ENCODE measurements at regions not wholly inside any gene's neighbourhood (a gene's known extent, or its start where the extent isn't known, plus 50 kb on each side); places are given as distances from the start of the nearest gene placed in this dataset.
A peak's percentile ranks its signal among the peaks of the same experiment; 100 is the strongest.
"Not testable (repeated sequence)": the region's sequence is repeated elsewhere in the genome, so short reads cannot be mapped to it uniquely, and the experiment has no call there.

- H3K36me3 ChIP-seq; H3K4me3 ChIP-seq; H3K27me3 ChIP-seq; H3K27ac ChIP-seq; H3K9me3 ChIP-seq; DNase-seq; intact Hi-C loops (cut with DNase I); H3K4me1 ChIP-seq; H3K9ac ChIP-seq (ENCODE audit: low read depth in 2 of 2, low read length in 2 of 2): not testable (repeated sequence)
Observed at GRCh38 chr4:82301390-82301789, 72.4 kb downstream of the HNRNPD start.

- DNase-seq, result no peak
- H3K27ac ChIP-seq, result no peak overlapping the region
- H3K4me3 ChIP-seq, result no peak overlapping the region
- no peaks in the 10 kb centered on the region for H3K27me3 ChIP-seq
- no peak for TF ChIP-seq CTCF (IDR thresholded peaks at IDR 0.05)
- no peaks in the 10 kb centered on the region for H3K9me3 ChIP-seq
- H3K36me3 ChIP-seq, result no peaks in the 10 kb centered on the region
- intact Hi-C loops (cut with DNase I), result no loop called here
- no peak overlapping the region for H3K9ac ChIP-seq (ENCODE audit: low read depth in 2 of 2, low read length in 2 of 2)
- no peaks in the 10 kb centered on the region for H3K4me1 ChIP-seq
Observed at GRCh38 chr4:82293304-82293703, 80.5 kb downstream of the HNRNPD start.

- intact Hi-C loops (cut with DNase I), result loop anchor here (10.0 kb wide), 1 partner anchor 77 kb away; no protein-coding TSS in a partner anchor
- no peaks in the 10 kb centered on the region for H3K4me1 ChIP-seq
- DNase-seq, result no peak
Observed at GRCh38 chr4:82287720-82288119, 86.1 kb downstream of the HNRNPD start.

GRCh38 chr4:82284858-82285805, 88.7 kb downstream of the HNRNPD start:
- H3K4me3 ChIP-seq, result peak overlapping the region; percentile 23
- DNase-seq, result peak; percentile 99
- H3K9ac ChIP-seq (ENCODE audit: low read depth in 2 of 2, low read length in 2 of 2), result peak overlapping the region in 1 of 2 donors; percentile 18
- H3K36me3 ChIP-seq, result no peaks in the 10 kb centered on the region
- H3K27ac ChIP-seq, result no peak overlapping the region
- intact Hi-C loops (cut with DNase I), result loop anchor here (10.0 kb wide), 1 partner anchor 80 kb away; no protein-coding TSS in a partner anchor
- peak; percentile 94 for TF ChIP-seq CTCF (IDR thresholded peaks at IDR 0.05)
- H3K4me1 ChIP-seq, result no peaks in the 10 kb centered on the region
- no peaks in the 10 kb centered on the region for H3K9me3 ChIP-seq
- no peaks in the 10 kb centered on the region for H3K27me3 ChIP-seq

More at GRCh38 chr4:82287720-82288119, 86.1 kb downstream of the HNRNPD start:
- TF ChIP-seq CTCF (IDR thresholded peaks at IDR 0.05), result no peak
- Histone ChIP-seq H3K27me3 (no peaks in the 10 kb centered on the region), H3K27ac (no peak overlapping the region), H3K4me3 (no peak overlapping the region), H3K36me3 (no peaks in the 10 kb centered on the region), H3K9ac (ENCODE audit: low read depth in 2 of 2, low read length in 2 of 2) (no peak overlapping the region), H3K9me3 (no peaks in the 10 kb centered on the region)

GRCh38 chr4:82284475-82284857, 89.3 kb downstream of the HNRNPD start:
- Histone ChIP-seq H3K4me3 (peak overlapping the region; percentile 23), H3K4me1 (no peaks in the 10 kb centered on the region), H3K9me3 (no peaks in the 10 kb centered on the region), H3K27me3 (no peaks in the 10 kb centered on the region), H3K9ac (ENCODE audit: low read depth in 2 of 2, low read length in 2 of 2) (peak overlapping the region in 1 of 2 donors; percentile 18), H3K27ac (no peak overlapping the region), H3K36me3 (no peaks in the 10 kb centered on the region)
- intact Hi-C loops (cut with DNase I), result loop anchor here (10.0 kb wide), 1 partner anchor 80 kb away; no protein-coding TSS in a partner anchor
- no peak for DNase-seq
- TF ChIP-seq CTCF (IDR thresholded peaks at IDR 0.05), result no peak

- DNase-seq, result no peak
- Histone ChIP-seq H3K27ac (no peak overlapping the region), H3K4me3 (no peak overlapping the region), H3K9me3 (no peaks in the 10 kb centered on the region), H3K9ac (ENCODE audit: low read depth in 2 of 2, low read length in 2 of 2) (no peak overlapping the region), H3K27me3 (no peaks in the 10 kb centered on the region), H3K36me3 (no peaks in the 10 kb centered on the region), H3K4me1 (no peaks in the 10 kb centered on the region)
- no peak for TF ChIP-seq CTCF (IDR thresholded peaks at IDR 0.05)
- intact Hi-C loops (cut with DNase I), result loop anchor here (10.0 kb wide), 1 partner anchor 82 kb away; no protein-coding TSS in a partner anchor
Observed at GRCh38 chr4:82282875-82283274, 90.9 kb downstream of the HNRNPD start.

GRCh38 chr4:82279550-82279949, 94.2 kb downstream of the HNRNPD start:
- not testable (repeated sequence) for H3K27ac ChIP-seq; H3K9me3 ChIP-seq; DNase-seq; H3K4me1 ChIP-seq; H3K36me3 ChIP-seq; H3K9ac ChIP-seq (ENCODE audit: low read depth in 2 of 2, low read length in 2 of 2); H3K27me3 ChIP-seq; H3K4me3 ChIP-seq
- intact Hi-C loops (cut with DNase I), result loop anchor here (10.0 kb wide), 1 partner anchor 815 kb away; no protein-coding TSS in a partner anchor

Data from colonic mucosa (tissue), 4 donors.